ENCODE measurements at regions not wholly inside any gene's neighbourhood (a gene's known extent, or its start where the extent isn't known, plus 50 kb on each side); places are given as distances from the start of the nearest gene placed in this dataset.

DNA sequence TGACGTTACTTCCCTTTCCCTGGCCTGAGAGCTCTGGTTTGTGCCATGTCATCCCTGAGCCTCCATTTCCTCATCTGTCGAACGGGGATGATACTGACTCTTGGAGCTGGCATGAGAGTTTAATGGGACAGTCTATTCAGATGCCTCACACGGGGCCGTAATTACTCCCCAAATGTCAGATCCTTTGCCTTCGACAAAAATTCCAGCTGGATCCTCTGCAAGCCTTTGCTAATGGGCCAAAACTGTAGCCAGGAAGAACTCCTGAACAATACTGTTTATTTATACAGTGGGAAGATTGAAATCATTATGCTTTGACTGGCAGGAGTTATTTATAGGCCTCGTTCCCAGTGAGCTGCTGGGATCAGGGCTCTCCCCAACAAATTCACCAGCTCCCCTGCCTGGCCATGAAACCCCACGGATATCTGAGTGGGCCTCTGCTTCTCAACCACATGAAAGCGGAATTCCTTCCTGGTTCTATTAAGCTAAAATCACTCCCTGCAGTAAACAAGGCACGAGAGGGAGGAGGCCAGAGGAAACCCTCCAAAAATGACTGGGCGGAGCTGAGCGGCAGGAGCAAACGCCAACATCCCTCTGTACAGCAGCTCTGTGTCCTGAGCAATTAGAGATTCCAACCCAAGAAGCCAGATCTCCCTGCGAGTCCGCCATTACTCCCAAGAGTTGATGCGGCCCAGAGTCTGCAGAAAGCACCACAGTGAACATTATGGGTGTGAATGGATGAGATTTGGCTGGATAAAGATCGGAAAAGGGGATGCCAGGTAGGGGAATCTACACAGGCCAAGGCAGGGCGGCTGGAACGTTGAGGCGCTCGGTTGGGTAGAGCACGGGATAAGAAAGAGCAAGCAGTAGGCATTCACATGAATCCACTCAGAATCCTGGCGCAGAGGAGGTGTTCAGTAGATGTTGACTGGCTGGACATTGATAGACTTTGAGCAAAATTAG, 326.1 kb downstream of the BCL11B start:
- DNase-seq (ENCODE audit: low read depth), result no peak

DNA sequence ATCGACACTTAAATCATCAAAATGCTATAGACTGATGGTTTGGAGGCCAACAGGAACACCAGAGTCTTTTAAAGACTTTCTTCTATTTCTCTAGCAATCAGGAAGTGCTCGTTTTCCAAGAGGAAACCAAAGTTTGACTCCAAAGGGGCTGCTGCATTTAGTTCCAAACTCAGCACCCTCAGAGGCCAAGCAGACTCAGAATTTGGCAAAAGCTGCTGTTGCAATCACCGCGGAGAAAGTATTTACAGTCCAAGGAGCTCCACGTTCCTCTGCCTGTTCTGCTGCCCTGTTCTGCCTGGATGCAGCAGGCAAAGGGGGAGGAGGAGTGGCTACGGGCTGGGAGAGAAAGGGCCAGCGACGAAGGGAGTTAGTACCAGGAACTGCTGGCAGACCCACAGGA, 325.1 kb downstream of the BCL11B start:
- no peak for DNase-seq (ENCODE audit: low read depth)

DNA sequence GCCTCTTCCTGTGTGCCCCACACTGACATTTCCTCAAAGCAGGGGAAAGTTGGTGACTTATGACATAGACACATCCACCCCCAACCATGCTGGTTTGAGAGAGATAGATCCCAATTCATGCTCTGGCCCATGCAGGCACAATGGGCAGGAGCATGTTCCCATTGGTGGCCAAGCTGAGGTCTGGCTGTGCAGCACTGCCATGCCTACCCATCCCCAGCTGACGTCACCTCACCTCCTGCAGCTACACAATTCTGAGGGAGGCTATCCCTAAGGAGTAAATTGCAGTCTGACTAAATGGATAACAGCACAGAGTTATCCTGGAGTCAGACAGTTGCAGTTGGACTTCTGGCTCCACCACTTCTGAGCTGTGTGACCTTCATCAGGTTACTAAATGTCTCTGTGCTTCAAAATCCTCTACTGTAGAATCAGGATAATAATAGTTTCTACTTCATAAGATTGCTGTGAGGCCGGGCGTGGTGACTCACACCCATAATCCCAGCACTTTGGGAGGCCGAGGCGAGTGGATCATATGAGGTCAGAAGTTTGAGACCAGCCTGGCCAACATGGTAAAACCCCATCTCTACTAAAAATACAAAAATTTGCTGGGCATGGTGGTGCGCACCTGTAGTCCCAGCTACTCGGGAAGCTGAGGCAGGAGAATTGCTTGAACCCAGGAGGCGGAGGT, 323.9 kb downstream of the BCL11B start:
- no peak for DNase-seq (ENCODE audit: low read depth)

DNA sequence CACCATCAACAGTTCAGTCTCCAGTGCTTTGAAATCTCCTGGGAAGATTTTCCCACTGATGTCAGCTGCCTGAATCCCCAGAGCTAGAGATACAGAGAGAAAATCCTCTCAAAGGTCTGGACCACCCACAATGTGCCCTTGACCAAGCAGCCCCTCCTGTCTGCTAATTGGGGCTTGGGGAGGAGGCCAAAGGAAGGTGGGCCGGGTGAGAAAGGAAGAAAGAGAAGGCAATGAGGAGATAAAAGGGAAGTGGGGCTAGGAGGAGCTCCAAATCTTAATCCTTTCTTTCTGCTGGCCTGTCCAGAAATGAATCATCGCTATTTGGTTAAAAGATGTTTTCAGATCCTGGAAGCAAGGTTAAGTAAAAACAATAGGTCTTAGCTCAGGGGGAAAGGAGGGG, 322.9 kb downstream of the BCL11B start:
- DNase-seq (ENCODE audit: low read depth), result no peak

- no peak for DNase-seq (ENCODE audit: low read depth)
Observed at GRCh38 chr14:98949481-98950135, 322.4 kb downstream of the BCL11B start.

DNA sequence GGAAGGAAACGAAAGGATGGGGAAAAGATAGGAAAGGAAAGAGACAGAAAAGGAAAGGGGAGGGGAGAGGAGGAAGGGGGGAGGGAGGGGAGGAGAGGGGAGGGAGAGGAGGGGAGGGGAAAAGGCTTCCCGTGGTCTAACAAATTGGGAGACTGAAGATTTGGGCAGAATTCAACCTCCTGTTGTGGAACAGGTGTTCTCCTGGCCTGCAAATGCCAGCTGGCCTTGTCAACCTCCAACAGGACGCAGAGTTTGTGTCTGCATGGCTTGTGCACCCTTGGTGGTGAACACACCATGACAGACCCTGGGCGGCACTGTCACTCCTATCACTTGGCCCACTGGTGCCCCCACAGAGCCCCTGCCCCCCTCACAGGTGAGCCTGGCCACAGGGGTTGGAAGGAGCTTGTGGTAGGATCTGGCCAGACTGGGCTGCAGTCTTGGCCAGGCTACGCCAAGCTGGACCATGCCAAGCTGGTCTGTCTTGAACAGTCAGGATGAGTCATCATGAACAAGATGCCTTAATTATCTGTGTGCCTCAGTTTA, 321.6 kb downstream of the BCL11B start:
- DNase-seq (ENCODE audit: low read depth), result no peak

- no peak for DNase-seq (ENCODE audit: low read depth)
Observed at GRCh38 chr14:98951031-98951430, 321.0 kb downstream of the BCL11B start.

DNA sequence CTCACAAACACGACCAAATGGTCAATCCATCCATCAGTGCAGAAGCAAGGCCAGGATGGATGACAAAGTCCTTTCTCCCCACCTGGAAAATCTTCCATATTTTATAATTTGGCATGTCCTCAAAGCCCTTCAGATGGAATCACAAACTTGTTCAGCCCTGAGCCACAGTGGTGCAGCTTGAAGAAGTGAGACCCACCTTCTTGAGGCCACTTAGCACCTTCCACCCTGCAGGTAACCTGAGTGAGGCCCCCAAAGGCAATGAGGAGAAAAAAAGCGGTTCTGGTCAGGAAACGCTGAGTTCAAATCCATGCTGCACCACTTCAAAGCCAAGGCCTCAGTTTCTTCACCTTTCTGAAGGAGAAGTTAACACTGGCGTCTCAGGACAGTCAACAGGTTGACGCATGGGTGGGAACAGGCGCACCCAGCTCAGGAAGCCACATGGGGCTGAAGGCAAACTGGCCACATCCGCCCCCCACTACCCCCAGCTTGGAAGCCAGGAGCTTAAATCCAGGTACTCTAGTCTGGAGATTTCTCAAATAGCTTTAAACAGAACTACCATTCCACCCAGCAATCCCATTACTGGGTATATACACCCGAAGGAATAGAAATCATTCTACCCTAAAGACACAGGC, 320.4 kb downstream of the BCL11B start:
- no peak for DNase-seq (ENCODE audit: low read depth)

DNA sequence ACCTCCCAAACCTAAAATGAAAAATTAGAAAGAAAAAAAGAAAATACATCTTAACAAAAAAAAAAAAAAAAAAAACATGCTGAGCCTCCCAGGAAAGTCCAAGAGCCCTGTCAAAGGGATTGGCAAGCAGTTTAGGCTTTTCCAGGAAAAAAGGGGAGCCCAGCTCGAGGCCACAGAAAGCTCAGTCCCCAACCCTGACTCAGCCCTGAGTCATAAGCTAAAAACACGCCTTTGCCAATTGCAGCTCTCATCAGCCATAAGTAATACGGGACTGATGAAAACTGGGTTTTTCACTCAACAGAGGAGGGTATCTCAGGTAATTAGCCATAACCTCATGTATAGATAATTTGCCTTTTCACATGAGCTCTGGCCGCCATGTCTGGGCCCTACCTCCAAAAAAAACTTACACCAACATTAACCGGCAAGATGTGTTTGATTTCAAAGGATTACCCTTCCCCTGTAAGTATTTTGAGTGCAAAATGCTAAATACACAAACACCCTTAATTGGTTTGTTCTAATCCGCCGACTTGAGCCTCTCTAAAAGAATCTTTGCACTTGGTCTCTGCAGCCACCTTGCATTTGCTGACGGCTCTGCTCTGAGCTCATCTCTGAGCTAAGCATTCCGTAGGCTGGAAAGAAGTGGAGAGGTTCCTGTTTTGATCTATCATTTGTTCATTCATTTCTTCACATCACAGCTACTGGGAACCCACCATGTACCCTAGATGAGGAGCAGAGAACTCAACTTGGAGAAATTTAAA, 319.2 kb downstream of the BCL11B start:
- no peak for DNase-seq (ENCODE audit: low read depth)

DNA sequence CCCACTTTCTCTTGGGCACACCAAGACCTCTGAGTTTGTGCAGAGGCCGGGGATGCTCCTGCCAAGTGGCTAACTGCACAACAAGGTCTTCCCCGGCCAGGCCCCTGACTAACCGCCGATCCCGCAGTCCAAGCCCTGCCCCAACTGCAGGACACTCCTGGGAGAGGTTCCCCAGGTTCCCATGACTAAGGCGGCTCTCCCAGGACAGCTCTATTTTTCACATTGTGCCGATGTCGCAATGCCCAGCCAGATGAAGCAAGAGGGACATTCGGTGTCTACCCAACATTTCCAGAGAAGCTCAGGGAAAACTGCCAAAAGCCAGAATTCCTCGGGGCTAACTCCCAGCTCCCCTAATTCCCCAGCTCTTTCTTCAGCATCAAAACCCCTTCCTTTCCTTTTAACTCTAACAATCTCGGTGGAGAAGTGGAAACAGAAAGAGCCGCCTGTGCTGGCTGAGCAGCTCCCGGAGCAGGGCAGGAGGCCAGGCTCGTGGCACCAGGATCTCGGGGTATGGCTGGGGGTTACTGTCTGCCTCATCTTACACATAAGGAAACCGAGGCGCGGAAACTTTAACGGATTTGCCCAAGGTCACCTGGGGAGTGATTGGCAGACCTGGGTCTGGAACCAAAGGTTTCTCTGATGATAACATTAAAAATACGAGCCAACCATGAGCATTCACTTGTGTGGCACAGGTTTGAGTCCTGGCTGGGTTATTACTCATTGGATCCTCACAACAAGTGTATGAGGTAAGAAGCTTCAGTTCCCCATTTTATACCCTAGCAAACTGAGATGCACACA, 318.2 kb downstream of the BCL11B start:
- DNase-seq (ENCODE audit: low read depth), result no peak

DNA sequence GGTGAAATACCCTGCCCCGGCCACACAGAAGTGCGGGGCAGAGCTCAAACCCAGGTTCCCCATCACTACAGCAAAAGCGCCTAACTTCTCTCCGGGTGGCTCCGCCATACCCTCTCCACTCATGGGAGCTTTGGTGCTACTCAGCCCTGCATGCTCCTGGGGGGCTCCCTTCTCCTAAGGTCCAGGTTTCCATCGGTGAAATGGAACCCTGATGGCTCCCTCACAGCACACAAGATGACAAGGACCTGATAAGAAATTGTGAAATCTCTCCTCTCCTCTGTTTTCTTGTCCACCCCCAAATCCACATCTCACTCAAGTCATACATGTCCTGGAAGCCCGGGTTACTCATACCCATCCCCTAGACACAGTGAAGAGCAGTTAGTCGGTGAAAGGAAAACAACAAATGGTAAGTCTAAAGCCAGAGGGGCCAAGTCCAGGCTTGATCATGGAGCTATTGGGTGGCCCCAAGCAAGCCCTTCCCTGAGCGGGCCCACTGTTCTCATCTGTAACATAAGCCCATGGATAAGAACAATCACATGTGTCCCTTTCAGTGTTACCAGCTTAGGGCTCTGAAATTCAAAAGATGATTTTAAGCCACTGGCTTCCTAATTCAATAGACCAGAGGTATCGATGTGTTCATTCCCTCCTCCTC, 317.5 kb downstream of the BCL11B start:
- DNase-seq (ENCODE audit: low read depth), result no peak

DNA sequence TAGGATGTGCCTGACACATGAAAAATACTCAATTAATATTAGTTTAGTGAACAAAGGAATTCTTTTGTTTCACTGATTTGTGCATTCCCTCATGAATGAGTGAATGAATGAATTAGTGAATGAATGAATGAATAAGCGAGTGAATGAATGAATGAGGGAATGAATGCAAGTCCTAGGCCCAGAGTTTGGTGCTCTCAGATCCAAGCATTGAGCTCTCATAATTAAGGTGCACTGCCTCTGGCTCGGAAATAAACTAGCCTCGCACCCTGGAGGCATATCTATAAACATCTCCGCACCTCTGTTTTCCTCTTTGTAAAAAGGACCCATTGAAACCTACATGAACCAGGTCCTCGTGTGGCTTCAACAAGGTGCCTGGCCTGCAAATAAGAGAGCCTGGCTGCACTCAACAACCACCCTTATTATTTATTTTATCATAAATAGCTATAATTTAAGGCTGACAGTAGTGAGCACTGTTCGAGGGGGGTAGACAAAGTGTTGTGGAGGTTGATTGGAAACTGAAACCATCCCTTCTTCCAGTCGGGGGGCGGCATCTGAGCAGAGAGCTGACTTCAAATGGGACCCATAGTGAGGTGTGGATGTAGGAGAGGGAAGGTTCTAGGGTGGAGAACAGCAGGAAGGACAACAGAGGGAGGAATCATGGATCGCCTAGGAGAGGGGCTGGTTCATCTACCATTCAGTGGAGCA, 316.8 kb downstream of the BCL11B start:
- DNase-seq (ENCODE audit: low read depth), result no peak

DNA sequence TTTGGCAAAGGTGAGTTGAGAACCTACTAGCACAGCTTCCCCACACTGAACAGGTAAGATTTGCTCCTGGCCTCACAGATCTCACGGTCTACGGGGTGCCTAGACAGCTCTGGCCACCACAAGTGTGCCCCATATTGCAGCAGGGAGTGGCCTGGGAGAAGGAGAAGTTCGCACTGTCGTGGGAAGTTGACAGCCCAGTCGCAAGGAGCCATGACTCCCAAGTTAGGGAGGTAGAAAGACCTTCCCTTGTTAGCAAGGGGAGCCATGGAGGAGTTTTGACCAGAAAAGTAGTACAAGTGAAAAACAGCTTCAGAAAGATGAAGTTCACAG, 316.3 kb downstream of the BCL11B start:
- no peak for DNase-seq (ENCODE audit: low read depth)

GRCh38 chr14:98956181-98956580, 315.8 kb downstream of the BCL11B start:
- no peak for DNase-seq (ENCODE audit: low read depth)

GRCh38 chr14:98956661-98957060, 315.3 kb downstream of the BCL11B start:
- no peak for DNase-seq (ENCODE audit: low read depth)

- no peak for DNase-seq (ENCODE audit: low read depth)
Observed at GRCh38 chr14:98957211-98958047, 314.6 kb downstream of the BCL11B start.

- no peak for DNase-seq (ENCODE audit: low read depth)
Observed at GRCh38 chr14:98958048-98958631, 313.9 kb downstream of the BCL11B start.

GRCh38 chr14:98958632-98959031, 313.4 kb downstream of the BCL11B start:
- no peak for DNase-seq (ENCODE audit: low read depth)

Data from CMK (cell line).